D721Med (cell line): ENCODE measurements at regions not wholly inside any gene's neighbourhood (a gene's known extent, or its start where the extent isn't known, plus 50 kb on each side); places are given as distances from the start of the nearest gene placed in this dataset.

Experiments used
- DNase-seq: peaks from one replicate; pipeline ENCODE4 v3.0.0; 2011; ENCODE audit warnings: low spot score; ENCODE audit not compliant: insufficient read length
- FAIRE-seq: peaks from 2 replicates; lab custom pipeline; 2011; peaks lifted over from hg19 to GRCh38; lab: Jason Lieb, UNC
- TF ChIP-seq, protein P1 (sequence below): IDR thresholded peaks from 2 replicates; pipeline ENCODE4 v1.5.1; 2012; ENCODE audit warnings: mild to moderate bottlenecking, control low read depth; ENCODE audit not compliant: insufficient read depth; ENCODE audit errors: missing control alignments

DNA sequence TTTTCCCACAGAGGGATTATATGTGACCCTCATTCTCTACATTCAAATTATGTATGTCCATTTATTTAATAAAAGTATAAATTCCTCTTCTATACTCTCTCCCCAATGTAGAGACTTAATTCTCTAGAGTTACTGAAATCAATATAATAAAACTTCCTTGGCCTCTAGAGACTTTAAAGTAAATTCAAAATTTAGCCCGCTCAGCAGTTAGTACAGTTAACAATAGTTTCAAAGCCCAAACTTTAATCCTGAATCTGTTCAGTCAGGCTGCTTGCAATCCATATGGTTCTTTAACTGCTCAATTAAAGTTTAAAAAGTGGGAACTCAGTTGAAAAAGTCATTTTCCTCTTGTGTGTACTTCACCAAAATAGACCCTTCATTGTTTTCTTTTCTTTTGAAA is 2558.4 kb downstream of the ARAP2 start:
- TF ChIP-seq, protein P1, sequence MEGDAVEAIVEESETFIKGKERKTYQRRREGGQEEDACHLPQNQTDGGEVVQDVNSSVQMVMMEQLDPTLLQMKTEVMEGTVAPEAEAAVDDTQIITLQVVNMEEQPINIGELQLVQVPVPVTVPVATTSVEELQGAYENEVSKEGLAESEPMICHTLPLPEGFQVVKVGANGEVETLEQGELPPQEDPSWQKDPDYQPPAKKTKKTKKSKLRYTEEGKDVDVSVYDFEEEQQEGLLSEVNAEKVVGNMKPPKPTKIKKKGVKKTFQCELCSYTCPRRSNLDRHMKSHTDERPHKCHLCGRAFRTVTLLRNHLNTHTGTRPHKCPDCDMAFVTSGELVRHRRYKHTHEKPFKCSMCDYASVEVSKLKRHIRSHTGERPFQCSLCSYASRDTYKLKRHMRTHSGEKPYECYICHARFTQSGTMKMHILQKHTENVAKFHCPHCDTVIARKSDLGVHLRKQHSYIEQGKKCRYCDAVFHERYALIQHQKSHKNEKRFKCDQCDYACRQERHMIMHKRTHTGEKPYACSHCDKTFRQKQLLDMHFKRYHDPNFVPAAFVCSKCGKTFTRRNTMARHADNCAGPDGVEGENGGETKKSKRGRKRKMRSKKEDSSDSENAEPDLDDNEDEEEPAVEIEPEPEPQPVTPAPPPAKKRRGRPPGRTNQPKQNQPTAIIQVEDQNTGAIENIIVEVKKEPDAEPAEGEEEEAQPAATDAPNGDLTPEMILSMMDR: no peak
- FAIRE-seq (no peak), DNase-seq (no peak)

DNA sequence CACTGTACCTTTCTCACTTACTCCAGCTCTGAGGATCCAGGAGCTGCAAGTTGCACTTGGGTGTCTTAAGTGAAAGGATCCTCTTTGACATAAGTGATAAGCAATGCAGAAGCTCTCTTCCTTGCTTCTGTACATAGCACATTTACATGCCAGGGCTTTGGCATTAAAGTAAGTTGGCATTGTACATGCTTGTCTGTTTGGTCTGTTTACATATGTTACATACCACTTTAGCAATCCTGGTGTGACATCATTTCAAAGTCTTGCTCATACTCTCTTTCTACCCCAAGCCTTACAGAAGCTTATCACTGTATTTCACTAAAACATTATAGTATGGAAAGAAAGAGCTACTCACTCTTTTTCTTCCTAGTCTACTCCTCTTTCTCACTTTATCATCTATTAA is 2548.3 kb downstream of the ARAP2 start:
- TF ChIP-seq, protein P1: no peak
- FAIRE-seq: no peak
- DNase-seq: no peak

DNA sequence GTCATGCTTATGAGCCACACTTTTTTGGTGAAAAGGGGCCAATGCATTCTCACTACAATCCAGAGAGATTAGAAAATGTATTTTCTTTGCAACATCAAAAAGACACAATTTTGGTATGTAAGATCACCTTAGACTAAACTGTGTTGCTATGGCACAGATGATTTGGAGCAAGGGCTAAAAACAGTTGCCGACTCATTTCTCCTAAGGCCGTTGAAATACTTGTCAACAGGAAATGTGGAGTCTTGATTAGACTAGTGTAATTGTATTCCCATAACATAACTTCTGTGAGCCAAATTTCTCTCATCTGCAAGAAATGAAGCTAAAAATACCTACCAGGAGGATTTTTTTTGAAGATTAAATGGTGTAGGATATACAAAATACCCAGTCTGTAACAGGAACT is 2547.7 kb downstream of the ARAP2 start:
- DNase-seq (no peak), FAIRE-seq (no peak)
- TF ChIP-seq, protein P1: no peak

DNA sequence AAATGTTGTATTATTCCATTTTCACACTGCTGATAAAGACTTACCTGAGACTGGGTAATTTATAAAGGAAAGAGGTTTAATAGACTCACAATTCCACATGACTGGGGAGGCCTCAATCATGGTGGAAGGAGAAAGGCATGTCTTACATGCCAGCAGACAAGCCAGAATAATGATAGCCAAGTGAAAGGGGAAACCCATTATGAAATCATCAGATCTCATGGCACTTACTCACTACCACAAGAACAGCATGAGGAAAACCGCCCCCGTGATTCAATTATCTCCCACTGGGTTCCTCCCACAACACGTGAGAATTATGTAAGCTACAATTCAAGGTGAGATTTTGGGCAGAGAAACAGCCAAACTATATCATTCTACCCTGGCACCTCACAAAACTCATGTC is 2535.1 kb downstream of the ARAP2 start:
- TF ChIP-seq, protein P1: no peak
- FAIRE-seq (no peak), DNase-seq (no peak)

DNA sequence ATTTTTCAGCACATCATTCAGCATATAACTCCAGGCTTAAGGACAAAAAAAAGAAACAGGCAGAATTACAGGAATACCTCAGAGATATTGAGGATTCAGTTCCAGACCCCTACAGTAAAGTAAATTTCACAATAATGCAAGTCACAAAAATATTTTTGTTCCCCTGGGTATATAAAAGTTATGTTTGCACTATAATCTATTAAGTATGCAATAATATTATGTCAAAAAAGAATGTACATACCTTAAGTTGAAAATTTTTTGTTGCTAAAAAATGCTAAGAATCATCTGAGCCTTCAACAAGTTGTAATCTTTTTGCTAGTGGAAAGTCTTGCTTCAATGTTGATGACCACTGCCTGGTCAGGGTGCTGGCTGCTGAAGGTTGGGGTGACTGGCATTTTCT is 2532.5 kb downstream of the ARAP2 start:
- DNase-seq (no peak), FAIRE-seq (no peak)
- TF ChIP-seq, protein P1: no peak

DNA sequence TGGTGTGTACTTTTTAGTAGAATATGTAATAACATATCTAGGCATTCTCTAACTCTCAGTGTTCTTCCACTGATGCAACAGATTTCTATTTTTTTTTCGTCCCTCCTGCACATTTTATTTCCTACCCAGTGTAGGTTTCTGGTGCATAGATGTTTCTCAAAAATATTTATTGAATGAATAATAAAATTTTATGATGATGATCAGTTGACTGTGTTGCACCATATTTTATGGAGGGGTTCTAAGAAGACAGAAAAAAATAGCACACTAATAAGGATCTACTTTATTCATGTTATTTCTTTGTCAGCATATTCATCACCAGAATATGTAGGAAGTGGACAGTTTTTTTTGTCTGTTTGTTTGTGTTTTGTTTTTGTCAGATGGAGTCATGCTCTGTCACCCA is 2529.3 kb downstream of the ARAP2 start:
- FAIRE-seq: no peak
- no peak for DNase-seq
- TF ChIP-seq, protein P1: no peak

DNA sequence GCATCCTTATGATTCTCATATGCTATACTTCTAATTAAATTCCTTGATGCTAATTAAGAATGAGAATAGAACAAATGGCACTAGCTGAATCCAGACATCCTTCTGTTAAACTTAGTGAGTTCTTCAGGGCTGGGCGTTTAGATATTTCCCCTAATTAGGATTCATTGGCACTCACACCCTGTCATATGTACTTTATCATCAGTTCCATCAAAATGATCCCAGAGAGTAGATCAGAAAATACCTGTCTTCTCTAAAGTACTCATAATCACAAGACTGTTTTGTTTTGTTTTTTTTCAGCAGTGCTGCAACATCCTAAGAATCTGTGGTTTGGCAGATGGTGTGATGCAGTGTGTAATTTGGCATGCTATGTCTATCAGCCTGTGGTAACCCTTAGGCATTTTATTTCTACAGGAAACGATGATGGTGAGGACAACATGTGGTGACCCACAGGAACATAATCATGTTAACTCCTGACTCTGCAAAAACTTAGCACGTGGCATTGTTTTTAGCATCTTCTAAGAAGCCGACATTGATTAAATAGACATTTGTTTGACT is 2528.4 kb downstream of the ARAP2 start:
- TF ChIP-seq, protein P1: no peak
- no peak for DNase-seq
- FAIRE-seq: no peak
